Ascending aorta (tissue), 2 donors: ENCODE measurements at regions not wholly inside any gene's neighbourhood (a gene's known extent, or its start where the extent isn't known, plus 50 kb on each side); places are given as distances from the start of the nearest gene placed in this dataset.

Experiments used
- DNase-seq, 2 donors: peaks; one replicate each; pipeline ENCODE4 v3.0.0-alpha.2; 2019; ENCODE audit warnings: low spot score in 2 of 2
- H3K27ac ChIP-seq, 2 donors: fragments of 200-600 bp; sonication (generic); one replicate each; pipeline ENCODE4 v1.5.1; 2016 to 2017; ENCODE audit warnings: mild to moderate bottlenecking in 1 of 2
- H3K27me3 ChIP-seq: fragments of 200-600 bp; sonication (generic); one replicate; pipeline ENCODE4 v1.5.1; 2017
- H3K36me3 ChIP-seq, 2 donors: fragments of 200-600 bp; sonication (generic); one replicate each; pipeline ENCODE4 v1.5.1; 2016
- H3K4me1 ChIP-seq, 2 donors: fragments of 200-600 bp; sonication (generic); one replicate each; pipeline ENCODE4 v1.5.1; 2016 to 2017; ENCODE audit warnings: mild to moderate bottlenecking in 1 of 2
- H3K4me3 ChIP-seq, 2 donors: fragments of 200-600 bp; sonication (generic); one replicate each; pipeline ENCODE4 v1.5.1; 2016 to 2017; ENCODE audit warnings: mild to moderate bottlenecking in 1 of 2
- H3K9me3 ChIP-seq, 2 donors: fragments of 200-600 bp; sonication (generic); one replicate each; pipeline ENCODE4 v1.5.1; 2016
- CTCF ChIP-seq, 3 experiments: fragments of 200-600 bp in 2 of 3; fragments of 450-650 bp in 1 of 3; sonication (generic) in 2 of 3; IDR thresholded peaks; one replicate each; pipeline ENCODE4 v1.5.1; 2016 to 2019; ENCODE audit warnings: antibody characterized with exemption in 3 of 3, mild to moderate bottlenecking in 1 of 3, moderate library complexity in 1 of 3
- intact Hi-C: fragments of 100-400 bp; cut with DNase I; formaldehyde crosslinking; loops from one replicate; pipeline ENCODE4 v1.15.1; 2023

GRCh38 chr11:38594895-38595294 is 1996.9 kb upstream of the RAG2 start:
- no peak overlapping the region for H3K27ac ChIP-seq
- no peaks in the 10 kb centered on the region for H3K36me3 ChIP-seq
- TF ChIP-seq CTCF (IDR thresholded peaks at IDR 0.05): no peak
- H3K4me3 ChIP-seq: no peak overlapping the region
- H3K9me3 ChIP-seq: no peaks in the 10 kb centered on the region
- DNase-seq: no peak
- intact Hi-C loops: no loop called here
- no peaks in the 10 kb centered on the region for H3K4me1 ChIP-seq
- no peaks in the 10 kb centered on the region for H3K27me3 ChIP-seq

GRCh38 chr11:38593649-38594048 is 1995.6 kb upstream of the RAG2 start:
- Histone ChIP-seq H3K27ac (no peak overlapping the region), H3K4me3 (no peak overlapping the region), H3K9me3 (no peaks in the 10 kb centered on the region), H3K36me3 (no peaks in the 10 kb centered on the region), H3K27me3 (no peaks in the 10 kb centered on the region), H3K4me1 (no peaks in the 10 kb centered on the region)
- DNase-seq: no peak
- intact Hi-C loops: no loop called here
- no peak for TF ChIP-seq CTCF (IDR thresholded peaks at IDR 0.05)

GRCh38 chr11:38582756-38583155 is 1984.7 kb upstream of the RAG2 start:
- Histone ChIP-seq H3K27me3 (no peaks in the 10 kb centered on the region), H3K27ac (no peak overlapping the region)

GRCh38 chr11:38582151-38582550 is 1984.1 kb upstream of the RAG2 start:
- no peak for TF ChIP-seq CTCF (IDR thresholded peaks at IDR 0.05)

More at GRCh38 chr11:38582756-38583155, 1984.7 kb upstream of the RAG2 start:
- no peak overlapping the region for H3K4me3 ChIP-seq
- peaks cover 7% of the 10 kb centered on the region in 2 donors for H3K9me3 ChIP-seq
- intact Hi-C loops: no loop called here
- no peaks in the 10 kb centered on the region for H3K36me3 ChIP-seq
- DNase-seq: no peak
- H3K4me1 ChIP-seq: no peaks in the 10 kb centered on the region
- TF ChIP-seq CTCF (IDR thresholded peaks at IDR 0.05): no peak

GRCh38 chr11:38577769-38578168 is 1979.7 kb upstream of the RAG2 start:
- no peak for TF ChIP-seq CTCF (IDR thresholded peaks at IDR 0.05)
- Histone ChIP-seq H3K27ac (no peak overlapping the region), H3K4me1 (no peaks in the 10 kb centered on the region), H3K9me3 (peaks cover 17 to 21% of the 10 kb centered on the region in 2 donors), H3K27me3 (no peaks in the 10 kb centered on the region), H3K4me3 (no peak overlapping the region), H3K36me3 (no peaks in the 10 kb centered on the region)
- DNase-seq: no peak
- intact Hi-C loops: no loop called here

More at GRCh38 chr11:38582151-38582550, 1984.1 kb upstream of the RAG2 start:
- Histone ChIP-seq H3K9me3 (peaks cover 12 to 13% of the 10 kb centered on the region in 2 donors), H3K36me3 (no peaks in the 10 kb centered on the region), H3K4me3 (no peak overlapping the region), H3K27me3 (no peaks in the 10 kb centered on the region), H3K4me1 (no peaks in the 10 kb centered on the region), H3K27ac (no peak overlapping the region)
- DNase-seq: no peak
- intact Hi-C loops: no loop called here

GRCh38 chr11:38562562-38562961 is 1964.5 kb upstream of the RAG2 start:
- H3K27me3 ChIP-seq: no peaks in the 10 kb centered on the region
- H3K36me3 ChIP-seq: no peaks in the 10 kb centered on the region
- DNase-seq: no peak
- no peak overlapping the region for H3K27ac ChIP-seq
- H3K9me3 ChIP-seq: no peaks in the 10 kb centered on the region
- TF ChIP-seq CTCF (IDR thresholded peaks at IDR 0.05): no peak
- intact Hi-C loops: no loop called here
- no peak overlapping the region for H3K4me3 ChIP-seq
- no peaks in the 10 kb centered on the region for H3K4me1 ChIP-seq
